IMR-90 (cell line): ENCODE measurements at regions not wholly inside any gene's neighbourhood (a gene's known extent, or its start where the extent isn't known, plus 50 kb on each side); places are given as distances from the start of the nearest gene placed in this dataset.

ENCODE experiments used
- ATAC-seq: fragments of 200-7000 bp; cut with Tn5 transposase; 2 replicates; pipeline ENCODE4 v1.9.1; 2020; ENCODE audit warnings: low read depth, mild to moderate bottlenecking, moderate library complexity
- BruUV-seq: library from RNA; stranded (reverse); fragments of 400-500 nt; replicated peaks from 2 replicates; lab custom pipeline; 2021; lab: Mats Ljungman, UMichigan
- CTCF ChIA-PET: fragments of 300-600 bp; formaldehyde crosslinking; extraction: SDS; loops from one replicate; lab custom pipeline; 2021; ENCODE audit warnings: antibody characterized with exemption; lab: Yijun Ruan, JAX
- POLR2A ChIA-PET: fragments of 300-600 bp; sonication (Branson Sonifier 250); formaldehyde crosslinking; loops from one replicate; lab custom pipeline; 2022; ENCODE audit warnings: antibody characterized with exemption; ENCODE audit not compliant: unreplicated experiment; lab: Charles Lee
- DNase-seq: peaks from one replicate; pipeline ENCODE4 v3.0.0; 2013
- H2AFZ ChIP-seq: replicated peaks from 2 replicates; pipeline ENCODE3; 2013; ENCODE audit warnings: low read length, mild to moderate bottlenecking; ENCODE audit not compliant: poor library complexity
- H2AK5ac ChIP-seq: 2 replicates; pipeline ENCODE4 v1.6.1; 2013; ENCODE audit warnings: low read depth, low read length, inconsistent platforms
- H2AK9ac ChIP-seq: replicated peaks from 2 replicates; pipeline ENCODE3; 2013; ENCODE audit warnings: mild to moderate bottlenecking, low read depth, low read length, moderate library complexity; ENCODE audit not compliant: poor library complexity
- H2BK120ac ChIP-seq: 2 replicates; pipeline ENCODE4 v1.6.1; 2013; ENCODE audit warnings: low read depth, low read length, inconsistent platforms
- H2BK15ac ChIP-seq: 3 replicates; pipeline ENCODE4 v1.6.1; 2013; ENCODE audit warnings: low read depth, low read length, inconsistent platforms
- H2BK20ac ChIP-seq: 2 replicates; pipeline ENCODE4 v1.6.1; 2013; ENCODE audit warnings: low read depth, mild to moderate bottlenecking, inconsistent platforms, low read length, moderate library complexity
- H2BK5ac ChIP-seq: 2 replicates; pipeline ENCODE4 v1.6.1; 2013; ENCODE audit warnings: mild to moderate bottlenecking, low read depth, low read length, inconsistent platforms; ENCODE audit not compliant: poor library complexity, severe bottlenecking
- H3K14ac ChIP-seq: replicated peaks from 2 replicates; pipeline ENCODE4 v1.6.1; 2013; ENCODE audit warnings: low read depth, low read length, inconsistent platforms
- H3K18ac ChIP-seq: 2 replicates; pipeline ENCODE4 v1.6.1; 2013; ENCODE audit warnings: low read depth, low read length, control low read depth
- H3K23ac ChIP-seq: 2 replicates; pipeline ENCODE4 v1.6.1; 2013; ENCODE audit warnings: low read depth, low read length, inconsistent platforms
- H3K27ac ChIP-seq: 2 replicates; pipeline ENCODE4 v1.5.1; 2013; ENCODE audit warnings: mild to moderate bottlenecking, control low read depth, low read length; ENCODE audit not compliant: insufficient read depth
- H3K27me3 ChIP-seq: 2 replicates; pipeline ENCODE4 v1.6.1; 2013; ENCODE audit warnings: low read length; ENCODE audit not compliant: control insufficient read depth, insufficient read depth
- H3K36me3 ChIP-seq: 2 replicates; pipeline ENCODE4 v1.6.1; 2013; ENCODE audit warnings: low read length, mixed read lengths; ENCODE audit not compliant: control insufficient read depth, insufficient read depth
- H3K4ac ChIP-seq: 2 replicates; pipeline ENCODE4 v1.6.1; 2013; ENCODE audit warnings: low read depth, low read length, inconsistent platforms
- H3K4me1 ChIP-seq: 2 replicates; pipeline ENCODE4 v1.6.1; 2013; ENCODE audit warnings: low read length, mixed read lengths; ENCODE audit not compliant: control insufficient read depth, insufficient read depth
- H3K4me2 ChIP-seq: 2 replicates; pipeline ENCODE4 v1.6.1; 2013; ENCODE audit warnings: low read depth, mild to moderate bottlenecking, control low read depth, low read length, moderate library complexity
- H3K4me3 ChIP-seq: 2 replicates; pipeline ENCODE4 v1.5.1; 2013; ENCODE audit warnings: low read depth, mild to moderate bottlenecking, control low read depth, low read length, moderate library complexity; ENCODE audit not compliant: insufficient read depth
- H3K56ac ChIP-seq: 2 replicates; pipeline ENCODE4 v1.6.1; 2013; ENCODE audit warnings: low read length, inconsistent platforms; ENCODE audit not compliant: insufficient read depth; ENCODE audit errors: extremely low read depth
- H3K79me1 ChIP-seq, 2 experiments: 2 replicates each; pipeline ENCODE4 v1.6.1; 2013; ENCODE audit warnings: low read length in 2 of 2, inconsistent platforms in 1 of 2, low read depth in 1 of 2
- H3K9ac ChIP-seq: 2 replicates; pipeline ENCODE4 v1.6.1; 2013; ENCODE audit warnings: low read depth, low read length, control low read depth
- H3K9me1 ChIP-seq: 2 replicates; pipeline ENCODE4 v1.6.1; 2013; ENCODE audit warnings: low read length, inconsistent platforms; ENCODE audit not compliant: insufficient read depth
- H3K9me3 ChIP-seq: 2 replicates; pipeline ENCODE4 v1.6.1; 2013; ENCODE audit warnings: low read length; ENCODE audit not compliant: control insufficient read depth, insufficient read depth
- H4K20me1 ChIP-seq: 2 replicates; pipeline ENCODE4 v1.6.1; 2013; ENCODE audit warnings: low read length, inconsistent platforms; ENCODE audit not compliant: insufficient read depth
- H4K5ac ChIP-seq: 2 replicates; pipeline ENCODE4 v1.6.1; 2013; ENCODE audit warnings: mild to moderate bottlenecking, low read depth, low read length, control low read depth
- H4K8ac ChIP-seq, 2 experiments: 2 replicates each; pipeline ENCODE4 v1.6.1; 2013; ENCODE audit warnings: low read depth in 2 of 2, low read length in 2 of 2, control low read depth in 1 of 2, inconsistent platforms in 1 of 2
- H4K91ac ChIP-seq: 2 replicates; pipeline ENCODE4 v1.6.1; 2013; ENCODE audit warnings: low read depth, low read length, inconsistent platforms; ENCODE audit not compliant: insufficient read depth
- CEBPB ChIP-seq: IDR thresholded peaks from 2 replicates; pipeline ENCODE4 v1.6.1; 2012; ENCODE audit warnings: low read depth, low read length, improper control_type of control experiment
- CHD1 ChIP-seq: IDR thresholded peaks from 2 replicates; pipeline ENCODE4 v1.6.1; 2012; ENCODE audit warnings: low read depth, low read length, improper control_type of control experiment
- CTCF ChIP-seq: conservative IDR thresholded peaks from 2 replicates; pipeline ENCODE4 v1.5.1; 2012; ENCODE audit warnings: mild to moderate bottlenecking, low read depth, low read length, improper control_type of control experiment
- ELK1 ChIP-seq: fragments of 150-350 bp; IDR thresholded peaks from 2 replicates; pipeline ENCODE4 v1.6.1; 2016; ENCODE audit warnings: low read depth, mild to moderate bottlenecking, low read length, moderate library complexity, borderline replicate concordance
- FOS ChIP-seq: fragments of 150-350 bp; IDR thresholded peaks from 2 replicates; pipeline ENCODE4 v1.6.1; 2016; ENCODE audit warnings: low read depth, low read length
- MAZ ChIP-seq: IDR thresholded peaks from 2 replicates; pipeline ENCODE4 v1.6.1; 2012; ENCODE audit warnings: low read depth, mild to moderate bottlenecking, low read length, improper control_type of control experiment, moderate library complexity, borderline replicate concordance
- MXI1 ChIP-seq: IDR thresholded peaks from 2 replicates; pipeline ENCODE4 v1.6.1; 2012; ENCODE audit warnings: low read depth, mild to moderate bottlenecking, low read length, moderate library complexity, borderline replicate concordance
- RAD21 ChIP-seq: IDR thresholded peaks from 2 replicates; pipeline ENCODE4 v1.6.1; 2012; ENCODE audit warnings: low read length, improper control_type of control experiment
- RCOR1 ChIP-seq: IDR thresholded peaks from 2 replicates; pipeline ENCODE4 v1.6.1; 2012; ENCODE audit warnings: mild to moderate bottlenecking, low read length, improper control_type of control experiment; ENCODE audit not compliant: insufficient replicate concordance
- RFX5 ChIP-seq: IDR thresholded peaks from 2 replicates; pipeline ENCODE4 v1.8.0; 2012; ENCODE audit warnings: low read depth, mild to moderate bottlenecking, low read length, moderate library complexity
- USF2 ChIP-seq: fragments of 150-350 bp; IDR thresholded peaks from 2 replicates; pipeline ENCODE4 v1.6.1; 2017; ENCODE audit warnings: mild to moderate bottlenecking, antibody characterized with exemption, low read length, low read depth
- WGBS, 2 experiments: methylation state at CpG; one replicate each; pipeline versions ENCODE4 v1.1.5 to v1.1.7; 2013; ENCODE audit warnings: missing lambda C conversion rate in 2 of 2; ENCODE audit not compliant: insufficient read length in 1 of 2; ENCODE audit errors: extremely low coverage in 2 of 2; 5-methylcytosine and 5-hydroxymethylcytosine counted together
- dilution Hi-C: fragments of 300-500 bp; cut with HindIII; formaldehyde crosslinking; loops from one replicate; pipeline ENCODE4 v1.14.3; 2018; ENCODE audit warnings: low sequenced_read_pairs; ENCODE audit not compliant: unreplicated experiment
- in situ Hi-C: fragments of 300-500 bp; cut with MboI; formaldehyde crosslinking; loops from 3 replicates; pipeline ENCODE4 v1.14.3; 2019; ENCODE audit warnings: low sequenced_read_pairs, inconsistent platforms, mixed read lengths
- intact Hi-C: fragments of 100-400 bp; cut with micrococcal nuclease; formaldehyde crosslinking; loops from 2 replicates; pipeline ENCODE4 v1.10.0; 2022

GRCh38 chr2:129820908-129821307 lies 158.6 kb upstream of the RAB6C start:
- Histone ChIP-seq H3K4me1 (no peaks in the 10 kb centered on the region), H3K56ac (no peak overlapping the region), H3K18ac (no peak overlapping the region), H2AFZ (no peak overlapping the region), H4K8ac (no peak overlapping the region), H3K4me2 (no peak overlapping the region), H3K79me1 (no peaks in the 10 kb centered on the region), H3K36me3 (no peaks in the 10 kb centered on the region), H3K9ac (no peak overlapping the region), H4K5ac (no peak overlapping the region), H2BK15ac (no peak overlapping the region), H2BK5ac (no peak overlapping the region), H2AK5ac (no peak overlapping the region), H3K23ac (no peak overlapping the region), H3K4ac (no peak overlapping the region), H3K14ac (no peak overlapping the region), H3K9me1 (no peaks in the 10 kb centered on the region), H2BK20ac (no peak overlapping the region), H4K91ac (no peak overlapping the region), H3K4me3 (no peak overlapping the region), H2AK9ac (no peak overlapping the region), H3K27ac (no peak overlapping the region), H3K9me3 (no peaks in the 10 kb centered on the region), H2BK120ac (no peak overlapping the region), H3K27me3 (no peaks in the 10 kb centered on the region), H4K20me1 (no peaks in the 10 kb centered on the region)
- 10% methylated on average over 2 of the region's 6 CpGs; no CpG with 5 or more reads in 1 of the 2 experiments for WGBS, 2 experiments
- ChIA-PET POLR2A (no interaction called here), CTCF (no interaction called here)
- intact Hi-C loops, result no loop called here
- dilution Hi-C loops, result no loop called here
- ATAC-seq, result no peak
- no peak for DNase-seq
- in situ Hi-C loops, result no loop called here
- BruUV-seq, result no TSS peak
- TF ChIP-seq CEBPB, result no peak
- no peak for TF ChIP-seq RAD21
- TF ChIP-seq ELK1, result no peak
- no peak for TF ChIP-seq RFX5
- TF ChIP-seq MXI1, result no peak
- TF ChIP-seq FOS, result no peak
- TF ChIP-seq CHD1, result no peak
- TF ChIP-seq MAZ, result no peak
- TF ChIP-seq RCOR1, result no peak
- TF ChIP-seq CTCF, result no peak
- TF ChIP-seq USF2, result no peak
